HG03025 (cell line): ENCODE measurements at regions not wholly inside any gene's neighbourhood (a gene's known extent, or its start where the extent isn't known, plus 50 kb on each side); places are given as distances from the start of the nearest gene placed in this dataset.

Source experiments
- ATAC-seq: cut with Tn5 transposase; IDR thresholded peaks from one replicate; pipeline ENCODE4 v1.9.1; 2021; ENCODE audit warnings: mild to moderate bottlenecking, moderate library complexity; ENCODE audit not compliant: unreplicated experiment, low FRiP score

GRCh38 chr20:24116611-24117010 is 128.0 kb upstream of the GGTLC1 start:
- ATAC-seq: no peak

- no peak for ATAC-seq
Observed at GRCh38 chr20:24112360-24112759, 123.8 kb upstream of the GGTLC1 start.

DNA sequence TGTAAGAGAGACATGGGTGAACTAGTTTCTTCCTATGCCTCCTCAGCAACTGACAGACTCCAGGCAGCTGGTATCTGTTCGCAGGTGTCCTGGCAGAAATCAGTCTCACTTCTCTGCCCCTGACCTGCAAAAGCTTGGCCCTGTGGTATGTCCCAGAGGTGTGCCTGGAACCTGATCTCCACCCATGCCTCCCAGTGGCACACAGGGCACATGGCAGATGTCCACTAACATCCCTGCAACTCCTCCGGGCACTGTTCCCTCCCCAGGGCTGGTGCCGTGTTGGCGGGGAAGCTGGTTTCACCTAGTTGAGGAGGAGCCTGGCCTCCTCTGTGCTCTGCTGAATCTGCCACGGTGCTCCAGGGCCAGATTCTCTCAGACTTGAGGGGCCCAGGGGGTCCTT is 123.3 kb upstream of the GGTLC1 start:
- no peak for ATAC-seq

GRCh38 chr20:24109537-24109936 is 121.0 kb upstream of the GGTLC1 start:
- no peak for ATAC-seq

DNA sequence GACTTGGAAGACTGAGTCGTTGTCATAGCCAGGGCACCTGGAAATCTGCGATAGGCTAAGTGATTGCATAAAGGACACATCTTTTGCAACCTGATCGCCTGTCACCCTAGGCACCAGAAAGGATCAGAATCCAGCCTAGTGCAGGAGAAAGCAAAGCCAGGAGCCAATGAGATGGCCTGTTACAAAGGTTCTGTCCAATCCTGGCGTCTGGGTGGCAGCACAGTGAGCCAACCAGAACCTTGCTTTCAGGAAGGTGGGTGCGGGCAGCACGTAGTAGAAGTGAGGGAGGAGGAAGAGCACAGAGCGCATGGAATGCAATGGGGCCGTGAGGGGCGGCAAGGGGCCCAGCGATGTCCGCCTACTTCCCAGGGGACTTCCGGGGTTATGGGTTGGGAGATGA is 120.4 kb upstream of the GGTLC1 start:
- no peak for ATAC-seq

- ATAC-seq: no peak
Observed at GRCh38 chr20:24108581-24108980, 120.0 kb upstream of the GGTLC1 start.

GRCh38 chr20:24106801-24107445 is 118.3 kb upstream of the GGTLC1 start:
- ATAC-seq: no peak

DNA sequence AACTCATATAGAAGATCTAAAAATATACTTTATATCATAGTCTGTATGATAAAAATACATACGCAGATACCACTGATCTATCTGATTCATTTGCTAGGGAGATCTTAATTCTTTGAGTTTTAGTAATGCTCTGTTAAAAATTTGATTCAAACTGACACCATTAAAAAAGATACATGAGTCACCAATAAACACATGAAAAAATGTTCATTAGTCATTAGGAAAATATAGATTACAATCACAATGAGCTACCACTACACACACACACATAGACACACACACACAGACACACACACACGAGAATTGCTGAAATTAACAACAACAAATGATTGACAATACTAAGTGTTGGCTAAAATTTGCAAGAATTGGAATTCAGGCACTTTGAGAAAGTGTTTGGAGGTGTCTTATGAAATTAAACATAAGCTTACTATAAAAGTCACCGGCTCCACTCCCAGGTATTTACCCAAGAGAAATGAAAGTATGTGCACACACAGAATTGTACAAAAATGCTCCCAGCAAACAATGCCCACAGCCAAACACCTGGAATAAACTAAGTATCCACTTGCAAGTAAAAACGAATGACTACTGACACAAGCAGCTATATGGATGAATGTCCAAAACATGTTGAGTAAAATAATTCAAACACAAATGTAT is 117.7 kb upstream of the GGTLC1 start:
- ATAC-seq: no peak

GRCh38 chr20:24102749-24103333 is 114.3 kb upstream of the GGTLC1 start:
- no peak for ATAC-seq

GRCh38 chr20:24102290-24102689 is 113.7 kb upstream of the GGTLC1 start:
- no peak for ATAC-seq

- peak; percentile 69 for ATAC-seq
Observed at GRCh38 chr20:24100370-24101011, 111.9 kb upstream of the GGTLC1 start.

- no peak for ATAC-seq
Observed at GRCh38 chr20:24098886-24099285, 110.3 kb upstream of the GGTLC1 start.

DNA sequence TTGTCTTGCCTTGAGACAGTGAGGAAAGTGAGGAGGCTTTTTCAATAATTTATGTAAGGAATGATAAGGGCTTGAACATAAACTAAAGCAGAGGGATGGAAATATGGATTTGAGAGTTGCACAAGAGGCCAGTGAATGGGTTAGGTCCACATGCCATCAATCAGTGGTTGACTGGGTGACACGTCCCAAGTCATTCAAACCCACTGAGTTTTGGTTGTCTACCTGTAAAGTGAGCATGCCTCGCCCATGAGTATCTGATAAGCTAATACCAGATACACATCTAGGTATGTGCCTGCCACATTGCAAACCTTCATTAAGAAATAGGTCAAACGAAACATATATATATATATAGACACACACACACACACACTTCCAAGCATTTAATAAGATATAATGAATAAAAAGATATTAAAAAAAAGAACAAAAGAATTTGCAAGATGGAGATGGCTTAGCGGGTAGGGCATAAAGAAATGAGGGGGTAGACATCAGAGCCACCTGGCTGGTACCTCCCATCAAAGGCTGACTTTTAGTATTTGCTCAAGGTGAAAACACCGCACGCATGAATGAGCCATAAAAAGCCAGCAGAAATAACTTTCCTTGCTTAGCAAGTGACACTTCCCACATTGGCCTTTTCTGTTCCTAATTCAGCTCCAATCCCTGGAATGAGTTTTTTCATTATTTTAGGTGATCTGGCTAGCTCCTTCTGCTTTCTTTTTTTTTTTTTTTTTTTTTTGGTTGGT is 109.1 kb upstream of the GGTLC1 start:
- ATAC-seq: no peak

GRCh38 chr20:24096864-24097450 is 108.4 kb upstream of the GGTLC1 start:
- ATAC-seq: no peak

- ATAC-seq: no peak
Observed at GRCh38 chr20:24096264-24096663, 107.7 kb upstream of the GGTLC1 start.

GRCh38 chr20:24095756-24096155 is 107.2 kb upstream of the GGTLC1 start:
- no peak for ATAC-seq

GRCh38 chr20:24095303-24095702 is 106.7 kb upstream of the GGTLC1 start:
- no peak for ATAC-seq

DNA sequence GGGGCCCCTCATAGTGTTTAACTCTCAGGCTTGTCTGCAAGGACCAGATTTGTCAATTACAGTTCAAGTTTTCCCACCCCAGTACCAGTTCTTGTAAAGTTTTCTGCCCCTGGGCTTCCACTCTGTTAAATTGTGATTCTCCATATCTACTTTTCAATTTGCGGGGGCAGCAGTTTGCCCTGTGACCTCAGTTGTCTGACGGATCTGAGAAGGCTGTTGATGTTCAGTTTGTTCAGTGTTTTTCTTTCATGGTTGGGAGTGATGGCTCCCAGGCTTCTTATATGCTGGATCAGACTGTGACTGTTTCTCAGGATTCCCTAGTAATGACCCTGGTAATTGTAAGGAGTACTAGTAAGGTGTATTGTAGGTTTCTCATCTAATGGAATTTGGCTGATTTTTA is 101.0 kb upstream of the GGTLC1 start:
- ATAC-seq: no peak

DNA sequence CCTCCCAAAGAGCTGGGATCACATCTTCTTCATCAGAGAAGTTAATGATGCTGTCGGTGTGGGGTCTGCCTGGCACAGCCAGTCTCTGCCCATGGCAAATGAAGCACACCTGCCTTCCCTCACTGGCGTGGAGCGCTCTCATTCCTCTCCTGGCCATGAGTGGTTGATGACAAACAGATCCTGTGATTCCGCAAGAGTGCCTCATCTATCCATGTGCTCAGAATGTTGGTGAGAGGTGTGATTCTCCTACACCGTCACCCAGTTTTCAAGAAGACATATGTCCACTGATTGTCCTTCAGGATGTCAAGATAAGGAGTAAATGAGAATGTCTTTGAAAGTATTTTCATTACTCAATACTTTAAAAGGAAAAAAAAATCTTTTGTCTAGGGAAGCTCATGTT is 97.5 kb upstream of the GGTLC1 start:
- ATAC-seq: no peak

- no peak for ATAC-seq
Observed at GRCh38 chr20:24084281-24084680, 95.7 kb upstream of the GGTLC1 start.

DNA sequence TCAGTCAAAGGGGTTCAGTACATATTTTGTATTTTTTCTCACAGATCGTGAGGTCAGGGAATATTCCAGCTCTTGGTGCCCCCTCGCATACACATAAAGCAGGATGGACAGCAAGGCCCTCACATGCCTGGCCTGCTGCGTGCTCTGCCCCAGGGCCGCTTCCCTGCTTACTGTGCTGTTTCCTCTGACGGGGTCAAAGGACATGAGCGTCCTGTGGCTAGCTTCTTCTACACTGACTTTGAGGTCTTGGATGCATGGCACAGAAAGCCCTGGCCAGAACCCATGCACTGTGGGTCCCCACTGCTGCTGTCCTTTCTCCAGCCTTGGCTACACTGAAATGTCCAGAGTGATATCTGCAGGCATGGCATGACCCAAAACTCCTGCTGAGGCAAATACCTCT is 92.5 kb upstream of the GGTLC1 start:
- no peak for ATAC-seq
